ENCODE measurements at regions not wholly inside any gene's neighbourhood (a gene's known extent, or its start where the extent isn't known, plus 50 kb on each side); places are given as distances from the start of the nearest gene placed in this dataset.
A peak's percentile ranks its signal among the peaks of the same experiment; 100 is the strongest.
"Not testable (repeated sequence)": the region's sequence is repeated elsewhere in the genome, so short reads cannot be mapped to it uniquely, and the experiment has no call there.

DNA sequence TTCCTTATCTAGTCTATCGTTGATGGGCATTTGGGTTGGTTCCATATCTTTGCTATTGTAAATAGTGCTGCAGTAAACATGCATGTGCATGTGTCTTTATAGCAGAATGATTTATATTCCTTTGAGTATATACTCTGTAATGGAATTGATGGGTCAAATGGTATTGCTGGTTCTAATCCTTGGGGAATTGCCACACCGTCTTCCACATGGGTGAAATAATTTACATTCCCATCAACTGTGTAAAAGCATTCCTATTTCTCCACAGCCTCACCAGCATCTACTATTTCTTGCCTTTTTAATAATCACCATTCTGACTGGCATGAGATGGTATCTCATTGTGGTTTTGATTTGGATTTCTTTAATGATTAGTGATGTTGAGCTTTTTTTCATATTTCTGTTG lies 430.5 kb upstream of the TMPRSS15 start:
- not testable (repeated sequence) for DNase-seq

DNA sequence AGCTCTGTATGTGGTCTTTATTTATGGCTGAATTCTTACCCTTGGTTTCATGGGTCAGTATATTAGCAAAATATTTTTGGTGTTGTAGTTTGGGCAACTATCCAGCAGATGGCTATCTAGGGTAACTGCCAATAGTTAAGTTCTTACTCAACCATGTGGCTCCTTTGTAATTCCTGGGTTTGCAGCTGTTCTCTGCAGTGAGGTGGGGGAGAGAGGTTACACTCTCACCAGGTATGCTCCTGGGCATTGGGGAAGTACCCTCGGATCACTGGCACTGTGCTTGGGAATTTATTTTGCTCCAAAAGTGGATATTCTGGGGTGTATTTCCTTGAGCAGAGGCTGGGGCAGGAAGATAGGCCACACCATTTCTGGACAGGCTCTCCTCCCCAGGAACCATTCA lies 436.7 kb upstream of the TMPRSS15 start:
- DNase-seq, result peak in 1 of 3 donors; percentile 1

DNA sequence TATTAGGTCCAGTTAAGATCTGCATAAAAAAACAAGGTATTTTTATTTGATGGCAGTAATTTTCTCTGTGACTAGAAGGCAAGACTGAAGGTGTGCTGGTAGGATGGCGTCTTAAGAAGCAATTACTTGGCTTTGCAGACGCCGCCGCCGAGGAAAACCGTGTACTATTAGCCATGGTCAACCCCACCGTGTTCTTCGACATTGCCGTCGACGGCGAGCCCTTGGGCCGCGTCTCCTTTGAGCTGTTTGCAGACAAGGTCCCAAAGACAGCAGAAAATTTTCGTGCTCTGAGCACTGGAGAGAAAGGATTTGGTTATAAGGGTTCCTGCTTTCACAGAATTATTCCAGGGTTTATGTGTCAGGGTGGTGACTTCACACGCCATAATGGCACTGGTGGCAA lies 454.0 kb upstream of the TMPRSS15 start:
- DNase-seq, result not testable (repeated sequence)

DNA sequence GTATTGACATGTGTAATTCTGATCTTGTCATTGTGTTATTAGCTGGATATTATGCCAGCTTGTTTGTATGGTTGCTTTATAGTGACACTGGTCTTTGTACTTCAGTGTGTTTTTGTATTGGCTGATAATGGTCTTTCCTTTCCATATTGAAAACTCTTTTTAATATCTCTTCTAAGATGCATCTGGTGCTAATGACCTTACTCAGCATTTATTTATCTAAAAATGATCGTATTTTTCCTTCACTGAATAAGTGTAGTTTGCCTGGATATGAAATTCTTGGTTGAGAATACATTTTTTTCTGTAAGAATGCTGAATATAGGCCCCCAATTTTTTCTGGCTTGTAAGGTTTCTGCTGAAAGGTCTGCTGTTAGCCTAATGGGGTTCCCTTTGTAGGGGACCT lies 465.5 kb upstream of the TMPRSS15 start:
- no peak for DNase-seq

DNA sequence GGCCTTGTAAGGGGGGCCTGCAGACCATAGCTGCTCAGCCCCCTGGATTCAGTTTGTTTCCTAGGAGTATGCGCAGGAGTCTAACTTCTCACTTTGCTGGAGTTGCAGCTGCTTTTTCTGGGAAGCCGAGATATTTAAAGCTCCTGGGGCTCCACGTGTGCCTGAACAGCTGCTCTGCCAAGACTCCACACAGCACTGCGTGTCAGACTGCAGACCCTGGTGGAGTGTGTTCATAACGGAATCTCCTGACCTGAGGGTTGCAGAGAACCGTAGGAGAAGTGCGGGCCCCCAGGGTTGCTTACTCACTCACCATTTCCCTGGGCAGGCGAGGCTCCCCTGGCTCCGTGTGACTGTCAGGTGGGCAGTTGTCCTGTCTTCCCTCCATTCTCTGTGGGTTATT lies 474.3 kb upstream of the TMPRSS15 start:
- DNase-seq, result no peak

- DNase-seq, result no peak
Observed at GRCh38 chr21:18887922-18888602, 484.5 kb upstream of the TMPRSS15 start.

DNA sequence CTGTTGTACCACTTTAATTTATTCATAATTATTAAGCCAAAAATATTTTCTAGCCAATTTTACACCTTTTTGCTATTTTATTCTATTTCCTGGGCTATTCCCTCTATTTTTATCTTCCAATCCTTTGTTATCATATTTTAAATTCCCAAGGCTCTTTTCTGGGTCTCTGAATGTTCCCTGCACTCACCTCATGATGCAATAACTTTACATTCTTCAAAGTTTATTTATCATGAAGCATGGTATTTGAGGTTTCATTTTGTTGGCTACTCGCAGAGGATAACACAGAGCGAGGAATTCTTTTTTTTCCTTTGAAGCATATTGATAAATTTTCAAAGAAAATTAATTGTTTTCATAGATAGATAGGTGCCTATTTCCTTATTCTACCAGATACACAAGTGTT lies 489.8 kb upstream of the TMPRSS15 start:
- no peak for DNase-seq

DNA sequence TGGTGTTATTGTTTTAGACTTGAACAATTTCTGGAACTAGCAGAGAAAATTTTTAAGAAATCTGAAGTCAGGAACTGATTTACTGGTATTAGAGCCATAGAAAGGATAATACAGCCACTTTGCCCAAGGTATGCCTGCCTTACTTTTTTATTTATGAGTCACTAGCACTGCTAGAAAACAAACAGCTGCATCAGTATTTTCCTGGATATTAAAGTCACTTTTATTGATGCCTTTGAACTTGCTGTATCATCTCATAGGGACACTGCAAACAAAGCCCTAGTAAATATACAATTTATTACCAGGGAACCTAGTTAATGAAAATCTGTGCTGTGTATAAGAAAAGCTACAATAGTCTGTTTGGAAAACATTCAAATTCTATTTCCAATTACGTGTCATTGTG lies 490.8 kb upstream of the TMPRSS15 start:
- no peak for DNase-seq

DNA sequence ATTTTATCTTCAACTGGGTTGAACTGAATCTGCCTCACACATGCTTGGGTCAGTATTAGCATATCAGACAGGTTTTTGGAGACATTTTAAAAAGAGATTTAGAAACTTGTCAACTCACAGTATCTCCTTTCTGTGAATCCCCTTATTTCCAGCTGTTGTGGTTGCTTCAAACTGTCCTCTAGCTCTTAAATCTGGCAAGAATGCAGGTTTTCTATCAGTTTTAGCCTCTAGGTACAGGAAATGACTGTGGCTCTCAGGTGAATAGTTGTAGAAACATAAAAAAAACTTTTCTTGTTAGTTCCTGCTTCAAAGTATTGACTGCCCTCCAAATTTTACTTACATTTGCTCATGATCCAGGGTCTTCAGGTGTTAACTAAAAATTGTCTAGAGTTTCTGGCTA lies 495.7 kb upstream of the TMPRSS15 start:
- DNase-seq, result no peak

GRCh38 chr21:18902660-18903059 lies 499.1 kb upstream of the TMPRSS15 start:
- no peak for DNase-seq

DNA sequence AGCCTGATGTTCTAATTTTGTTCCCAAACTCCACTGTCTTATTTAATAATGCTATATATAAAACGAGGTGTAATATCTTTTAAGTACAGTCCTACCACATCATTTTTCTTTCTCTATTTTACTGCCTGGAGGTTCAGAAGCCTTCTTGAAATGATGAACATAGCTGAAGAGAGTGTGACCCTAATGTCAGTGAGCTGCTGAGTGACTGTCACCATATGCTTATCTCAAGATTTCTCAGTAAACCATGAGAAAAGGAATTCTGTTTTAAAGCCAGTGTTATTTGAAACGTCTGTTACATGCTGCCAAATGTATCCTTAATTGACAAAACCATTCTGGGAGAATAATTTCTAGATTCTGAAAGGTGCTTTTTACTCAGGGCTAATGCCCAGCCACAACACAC lies 503.5 kb upstream of the TMPRSS15 start:
- DNase-seq, result no peak

DNA sequence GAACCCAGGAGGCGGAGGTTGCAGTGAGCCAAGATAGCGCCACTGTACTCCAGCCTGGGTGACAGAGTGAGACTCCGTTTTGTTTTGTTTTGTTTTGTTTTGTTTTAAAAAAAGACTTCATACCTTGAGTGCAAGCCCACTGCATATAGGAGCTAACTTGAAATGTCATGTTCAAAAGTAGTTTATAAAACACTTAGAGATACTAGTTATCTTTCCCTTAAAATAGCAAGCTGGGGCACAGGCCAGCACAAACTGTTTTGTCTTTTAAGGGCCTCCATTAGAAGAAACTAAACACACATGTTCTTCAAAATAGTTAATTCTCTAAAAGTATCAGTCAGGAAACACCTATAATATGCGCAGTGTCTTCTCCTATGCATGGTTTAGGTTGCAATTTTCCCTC lies 505.1 kb upstream of the TMPRSS15 start:
- DNase-seq, result no peak

DNA sequence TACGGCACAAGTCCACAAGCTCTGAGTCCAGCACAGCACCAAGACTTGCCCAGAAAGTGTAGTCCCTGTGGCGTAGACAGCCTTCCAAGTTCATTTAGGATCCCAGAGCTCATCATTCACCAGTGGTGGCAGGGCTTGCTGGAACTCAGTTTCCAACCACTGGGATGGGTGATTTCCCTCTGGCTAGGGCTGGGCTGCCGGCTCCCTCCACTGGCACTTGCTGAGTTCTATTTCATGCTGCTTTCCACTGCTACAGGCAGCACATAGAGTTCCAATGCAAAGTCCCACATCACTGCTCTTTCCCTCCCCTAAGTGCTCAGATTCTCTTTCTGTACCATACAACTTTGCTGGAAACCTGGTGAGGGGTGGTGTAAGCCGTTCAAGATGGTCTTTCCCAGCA lies 510.3 kb upstream of the TMPRSS15 start:
- no peak for DNase-seq

DNA sequence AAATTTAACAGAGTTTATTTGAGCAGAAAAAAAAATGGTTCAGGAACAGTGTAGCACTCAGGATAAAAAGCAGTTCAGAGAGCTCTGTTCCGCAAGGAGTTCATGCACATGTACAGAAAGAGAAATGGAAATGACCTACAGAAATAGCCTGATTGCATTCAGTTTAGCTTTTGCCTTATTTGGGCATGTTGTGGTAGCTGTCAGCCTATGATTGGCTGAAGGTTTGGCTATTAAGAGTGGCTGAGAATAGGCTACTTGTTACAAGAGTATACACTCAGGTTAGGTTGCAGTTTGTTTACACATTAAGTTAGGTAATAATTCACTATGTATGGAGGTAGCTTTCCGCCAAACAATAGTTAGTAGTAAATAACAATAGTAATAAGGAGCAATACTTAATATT lies 511.0 kb upstream of the TMPRSS15 start:
- DNase-seq, result no peak

DNA sequence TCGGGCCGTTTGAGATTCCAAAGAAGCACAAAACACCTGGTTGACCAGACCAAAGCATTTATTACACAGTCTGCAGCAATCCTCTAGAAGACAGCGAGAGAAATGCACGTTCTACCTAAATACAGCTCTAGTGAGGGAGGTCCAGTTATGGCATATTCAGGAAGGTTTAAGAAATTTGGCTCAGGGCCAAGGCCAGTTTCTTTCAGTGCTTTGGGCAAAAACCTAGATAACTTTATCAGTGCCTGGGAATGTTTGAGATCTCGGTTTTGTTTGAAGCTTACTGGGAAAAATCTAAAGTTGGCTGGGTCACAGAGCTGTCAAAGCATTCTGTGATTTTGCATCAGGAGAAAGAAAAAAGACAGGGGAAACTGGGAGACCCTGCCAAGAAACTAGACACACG lies 514.0 kb upstream of the TMPRSS15 start:
- no peak for DNase-seq

DNA sequence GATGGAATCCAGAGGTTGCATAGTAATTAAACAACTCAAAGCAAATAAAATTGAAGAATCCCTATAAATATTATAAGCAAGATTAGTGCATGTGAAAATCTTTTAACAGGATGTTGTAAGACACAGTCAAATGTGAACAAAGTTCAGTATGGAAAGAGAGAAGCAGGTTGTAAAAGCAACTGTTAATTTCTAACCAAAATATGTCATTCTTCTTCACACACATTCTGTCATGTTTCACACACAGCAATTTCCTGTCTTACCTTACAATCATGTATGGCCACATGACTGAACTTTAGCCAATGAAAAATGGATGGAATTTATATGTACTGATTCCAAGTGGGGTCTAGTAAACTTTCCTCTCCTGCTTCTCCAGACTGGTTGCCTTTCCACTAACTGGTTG lies 527.7 kb upstream of the TMPRSS15 start:
- DNase-seq, result no peak

DNA sequence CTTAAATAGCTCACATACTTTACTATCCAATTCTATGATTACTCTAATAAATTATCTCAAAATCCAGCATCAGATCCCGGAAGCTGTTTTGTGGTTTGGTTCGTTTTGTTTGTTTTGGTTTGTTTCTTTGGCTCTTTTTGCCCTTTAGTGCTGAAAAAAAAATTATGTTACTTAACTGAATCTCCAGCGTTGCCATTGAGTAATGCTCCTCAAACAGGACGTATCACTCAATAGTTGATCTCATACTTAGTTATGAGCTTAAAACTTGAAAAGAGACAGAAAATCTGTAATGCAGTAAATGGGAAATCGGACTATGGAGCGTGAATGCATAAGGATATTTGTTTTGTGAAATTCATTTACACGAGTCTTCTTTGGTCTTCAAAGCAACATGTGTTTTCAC lies 533.8 kb upstream of the TMPRSS15 start:
- DNase-seq, result no peak

DNA sequence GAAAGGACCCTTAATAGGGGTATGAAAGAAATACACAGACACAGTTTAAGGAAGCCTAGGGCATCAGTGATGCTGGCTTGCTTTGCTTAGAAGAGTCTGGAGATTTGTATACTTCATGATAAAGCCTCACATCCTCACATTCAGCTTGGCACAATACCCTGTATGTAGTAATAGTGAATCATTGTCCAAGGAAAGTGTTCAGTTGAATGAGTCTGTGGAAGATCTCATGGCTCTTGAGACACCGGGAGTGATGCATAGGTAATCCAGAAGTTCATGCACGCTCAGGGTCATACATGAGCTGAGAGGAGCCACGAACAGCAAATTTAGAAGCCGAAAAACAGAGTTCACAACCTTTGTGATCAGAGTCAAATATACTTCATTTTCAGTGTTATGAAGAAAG lies 537.2 kb upstream of the TMPRSS15 start:
- no peak for DNase-seq

DNA sequence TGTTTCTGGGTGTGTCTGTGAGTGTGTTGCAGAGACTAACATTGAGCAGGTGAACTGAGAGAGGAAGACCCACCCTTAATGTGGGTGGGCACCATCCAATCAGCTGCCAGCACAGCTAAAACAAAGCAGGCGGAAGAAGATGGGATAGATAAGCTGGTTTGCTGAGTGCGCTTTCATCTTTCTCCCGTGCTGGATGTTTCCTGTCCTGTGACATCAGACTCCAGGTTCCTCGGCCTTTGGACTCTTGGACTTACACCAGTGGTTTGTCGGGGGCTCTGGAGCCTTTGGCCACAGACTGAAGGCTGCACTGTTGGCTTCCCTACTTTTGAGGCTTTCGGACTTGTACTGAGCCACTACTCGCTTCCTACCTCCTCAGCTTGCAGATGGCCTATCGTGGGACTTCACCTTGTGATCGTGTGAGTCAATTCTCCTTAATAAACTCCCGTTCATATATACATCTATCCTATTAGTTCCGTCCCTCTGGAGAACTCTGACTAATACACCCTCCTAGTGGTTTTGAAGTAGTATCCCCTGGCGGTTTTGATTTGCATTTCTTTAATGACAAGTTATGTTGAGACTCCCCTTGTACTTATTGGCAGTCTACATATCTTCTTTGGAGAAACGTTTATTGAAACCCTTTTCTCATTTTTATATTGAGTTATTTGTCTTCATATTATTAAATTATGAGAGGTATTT lies 546.6 kb upstream of the TMPRSS15 start:
- no peak for DNase-seq

- peak; percentile 14 to 26 (median 25) for DNase-seq
Observed at GRCh38 chr21:18951271-18952038, 547.9 kb upstream of the TMPRSS15 start.

GRCh38 chr21:18954441-18954844 lies 550.9 kb upstream of the TMPRSS15 start:
- DNase-seq, result no peak

- no peak for DNase-seq
Observed at GRCh38 chr21:18959817-18960216, 556.2 kb upstream of the TMPRSS15 start.

DNA sequence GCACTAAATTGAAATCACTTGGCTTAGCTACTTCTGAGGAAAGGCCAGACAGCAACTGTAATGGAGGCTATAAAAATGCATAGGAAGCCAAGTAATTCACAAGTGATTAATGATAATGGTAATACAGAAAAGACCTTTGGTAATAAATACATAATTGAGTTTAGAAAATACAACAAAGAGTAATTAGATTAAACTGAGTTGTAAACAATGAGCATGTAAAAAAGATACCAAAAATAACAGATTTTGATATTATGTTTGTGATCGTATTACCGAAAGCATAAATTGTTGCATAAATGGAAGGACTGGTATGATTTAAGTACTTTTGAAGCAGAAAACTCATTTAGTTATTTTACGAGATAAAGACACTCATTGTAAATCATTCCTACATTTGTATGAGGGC lies 556.7 kb upstream of the TMPRSS15 start:
- DNase-seq, result no peak

DNA sequence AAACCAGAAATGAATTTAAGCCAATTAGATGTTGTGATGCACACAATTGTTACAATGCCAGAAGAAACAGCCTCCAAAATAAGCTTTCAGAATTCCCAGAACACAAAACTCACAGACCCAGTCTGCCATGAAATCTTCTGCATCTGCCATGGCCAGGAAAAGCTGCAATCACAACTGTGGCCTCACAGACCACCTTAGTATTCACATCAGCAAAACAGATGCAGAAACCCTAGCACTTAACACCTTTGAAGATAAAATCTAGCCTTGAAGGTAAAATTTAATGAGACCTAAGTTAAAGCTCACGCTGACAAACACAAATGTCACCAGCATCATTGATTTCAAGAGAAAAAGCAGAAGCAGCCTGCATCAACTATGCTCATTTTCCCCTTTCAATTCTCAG lies 566.8 kb upstream of the TMPRSS15 start:
- DNase-seq, result no peak

Data from suppressor macrophage treated with lipopolysaccharide for 1 hour (primary cell).